Trophoblast cell (in vitro differentiated cells and primary cell): ENCODE measurements at regions not wholly inside any gene's neighbourhood (a gene's known extent, or its start where the extent isn't known, plus 50 kb on each side); places are given as distances from the start of the nearest gene placed in this dataset.
"Not testable (repeated sequence)": the region's sequence is repeated elsewhere in the genome, so short reads cannot be mapped to it uniquely, and the experiment has no call there.

Experiments used
- DNase-seq, 2 donors: peaks; one replicate each; pipeline ENCODE4 v3.0.0-alpha.2; 2016
- H2AFZ ChIP-seq: 2 replicates; pipeline ENCODE4 v1.6.1; 2013; ENCODE audit warnings: low read length, moderate library complexity, mild to moderate bottlenecking; ENCODE audit not compliant: insufficient read depth, poor library complexity
- H2AK5ac ChIP-seq: 2 replicates; pipeline ENCODE4 v1.6.1; 2013; ENCODE audit warnings: mild to moderate bottlenecking, low read length
- H2BK120ac ChIP-seq: 2 replicates; pipeline ENCODE4 v1.6.1; 2013; ENCODE audit warnings: low read length, mild to moderate bottlenecking, moderate library complexity; ENCODE audit not compliant: insufficient read depth, poor library complexity
- H2BK12ac ChIP-seq: 2 replicates; pipeline ENCODE4 v1.6.1; 2013; ENCODE audit warnings: mild to moderate bottlenecking, low read length, moderate library complexity
- H2BK5ac ChIP-seq: 2 replicates; pipeline ENCODE4 v1.6.1; 2013; ENCODE audit warnings: low read length, low read depth, moderate library complexity, mild to moderate bottlenecking; ENCODE audit not compliant: poor library complexity
- H3K14ac ChIP-seq: 2 replicates; pipeline ENCODE4 v1.6.1; 2013; ENCODE audit warnings: mild to moderate bottlenecking, low read length
- H3K18ac ChIP-seq: 2 replicates; pipeline ENCODE4 v1.6.1; 2013; ENCODE audit warnings: mild to moderate bottlenecking, low read length
- H3K23ac ChIP-seq: 2 replicates; pipeline ENCODE4 v1.6.1; 2013; ENCODE audit warnings: low read length
- H3K27ac ChIP-seq: 2 replicates; pipeline ENCODE4 v1.5.1; 2013; ENCODE audit warnings: low read depth, mild to moderate bottlenecking, inconsistent platforms, low read length, moderate library complexity
- H3K27me3 ChIP-seq: 2 replicates; pipeline ENCODE4 v1.6.1; 2013; ENCODE audit warnings: inconsistent platforms, mild to moderate bottlenecking, low read length, moderate library complexity; ENCODE audit not compliant: insufficient read depth
- H3K36me3 ChIP-seq, 2 experiments: 1 replicate in 1 of 2; 2 replicates in 1 of 2; pipeline ENCODE4 v1.6.1; 2013; ENCODE audit warnings: low read length in 2 of 2, mild to moderate bottlenecking in 2 of 2, moderate library complexity in 1 of 2; ENCODE audit not compliant: insufficient read depth in 2 of 2, control insufficient read depth in 1 of 2
- H3K4ac ChIP-seq: 2 replicates; pipeline ENCODE4 v1.6.1; 2013; ENCODE audit warnings: low read depth, mild to moderate bottlenecking, low read length, moderate library complexity
- H3K4me1 ChIP-seq, 2 experiments: 1 replicate in 1 of 2; 2 replicates in 1 of 2; pipeline ENCODE4 v1.6.1; 2013; ENCODE audit warnings: low read length in 2 of 2, mild to moderate bottlenecking in 2 of 2, moderate library complexity in 1 of 2; ENCODE audit not compliant: insufficient read depth in 2 of 2, control insufficient read depth in 1 of 2
- H3K4me2 ChIP-seq: 2 replicates; pipeline ENCODE4 v1.6.1; 2013; ENCODE audit warnings: inconsistent platforms, mild to moderate bottlenecking, low read length, moderate library complexity
- H3K4me3 ChIP-seq: 2 replicates; pipeline ENCODE4 v1.5.1; 2013; ENCODE audit warnings: mild to moderate bottlenecking, low read depth, low read length, inconsistent platforms
- H3K79me1 ChIP-seq: one replicate; pipeline ENCODE4 v1.6.1; 2013; ENCODE audit warnings: low read length
- H3K79me2 ChIP-seq: 2 replicates; pipeline ENCODE4 v1.6.1; 2013; ENCODE audit warnings: low read length, mild to moderate bottlenecking; ENCODE audit not compliant: control insufficient read depth, insufficient read depth, poor library complexity
- H3K9ac ChIP-seq: 2 replicates; pipeline ENCODE4 v1.6.1; 2013; ENCODE audit warnings: mild to moderate bottlenecking, low read length
- H3K9me3 ChIP-seq: 2 replicates; pipeline ENCODE4 v1.6.1; 2013; ENCODE audit warnings: low read depth, mild to moderate bottlenecking, control low read depth, inconsistent platforms, low read length; ENCODE audit not compliant: insufficient read depth
- H4K12ac ChIP-seq: 2 replicates; pipeline ENCODE4 v1.6.1; 2013; ENCODE audit warnings: low read depth, mild to moderate bottlenecking, low read length, moderate library complexity
- H4K8ac ChIP-seq: 2 replicates; pipeline ENCODE4 v1.6.1; 2013; ENCODE audit warnings: low read depth, mild to moderate bottlenecking, low read length, moderate library complexity
- H4K91ac ChIP-seq: one replicate; pipeline ENCODE4 v1.6.1; 2013; ENCODE audit warnings: low read depth, mild to moderate bottlenecking, low read length, moderate library complexity
- WGBS: extraction: QIAGEN DNeasy Blood & Tissue Kit; methylation state at CpG from one replicate; pipeline ENCODE4 v1.1.7; 2013; ENCODE audit warnings: missing lambda C conversion rate; ENCODE audit not compliant: insufficient read length, insufficient coverage; ENCODE audit errors: extremely low coverage; 5-methylcytosine and 5-hydroxymethylcytosine counted together

DNA sequence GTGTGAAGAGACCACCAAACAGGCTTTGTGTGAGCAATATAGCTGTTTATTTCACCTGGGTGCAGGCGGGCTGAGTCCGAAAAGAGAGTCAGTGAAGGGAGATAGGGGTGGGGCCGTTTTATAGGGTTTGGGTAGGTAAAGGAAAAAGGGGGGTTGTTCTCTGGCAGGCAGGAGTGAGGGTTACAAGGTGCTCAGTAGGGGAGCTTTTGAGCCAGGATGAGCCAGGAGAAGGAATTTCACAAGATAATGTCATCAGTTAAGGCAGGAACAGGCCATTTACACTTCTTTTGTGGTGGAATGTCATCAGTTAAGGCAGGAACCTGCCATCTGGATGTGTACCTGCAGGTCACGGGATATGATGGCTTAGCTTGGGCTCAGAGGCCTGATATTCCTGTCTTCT, 768.4 kb upstream of the KIRREL3 start:
- H3K79me1 ChIP-seq, H3K14ac ChIP-seq, H3K36me3 ChIP-seq, H2BK5ac ChIP-seq, H3K4me3 ChIP-seq, H3K27ac ChIP-seq, H4K8ac ChIP-seq, H3K4me1 ChIP-seq, H2BK120ac ChIP-seq, H3K4ac ChIP-seq, H4K12ac ChIP-seq, H2BK12ac ChIP-seq, H3K4me2 ChIP-seq, H2AFZ ChIP-seq, H3K79me2 ChIP-seq, H3K9me3 ChIP-seq, H4K91ac ChIP-seq, DNase-seq, H3K23ac ChIP-seq, H2AK5ac ChIP-seq, H3K9ac ChIP-seq, H3K18ac ChIP-seq, H3K27me3 ChIP-seq: not testable (repeated sequence)
- no CpG with 5 or more reads among the region's 4 CpGs for WGBS

DNA sequence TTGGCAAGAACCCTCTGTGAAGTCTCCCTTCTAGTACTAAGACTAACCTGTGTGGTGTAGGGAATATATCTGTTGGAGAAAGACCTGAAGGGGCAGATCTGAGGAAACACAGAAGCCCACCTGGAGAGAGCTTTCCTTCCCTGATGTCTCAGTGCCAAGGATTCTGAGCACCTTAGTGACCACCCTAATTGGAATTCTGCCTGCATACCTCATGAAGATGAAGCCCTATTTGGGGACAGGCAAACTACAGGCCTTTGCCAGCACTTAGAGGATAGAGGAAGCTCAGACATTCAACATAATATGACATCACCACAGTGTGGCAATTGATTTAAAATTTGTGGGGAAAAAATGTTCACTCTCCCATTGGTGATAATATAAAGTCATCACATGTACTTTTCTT, 766.2 kb upstream of the KIRREL3 start:
- Histone ChIP-seq H3K27me3 (no peaks in the 10 kb centered on the region), H4K91ac (no peak overlapping the region), H2BK120ac (no peak overlapping the region), H3K9ac (no peak overlapping the region), H3K18ac (no peak overlapping the region), H3K23ac (no peak overlapping the region), H3K79me1 (no peaks in the 10 kb centered on the region), H4K12ac (no peak overlapping the region), H2BK12ac (no peak overlapping the region), H3K79me2 (no peaks in the 10 kb centered on the region), H3K36me3 (no peaks in the 10 kb centered on the region), H2AFZ (no peak overlapping the region), H3K4me1 (no peaks in the 10 kb centered on the region), H3K4me3 (no peak overlapping the region), H3K27ac (no peak overlapping the region), H3K4me2 (no peak overlapping the region), H2BK5ac (no peak overlapping the region), H3K14ac (no peak overlapping the region), H4K8ac (no peak overlapping the region), H2AK5ac (no peak overlapping the region), H3K4ac (no peak overlapping the region), H3K9me3 (no peaks in the 10 kb centered on the region)
- DNase-seq = no peak

DNA sequence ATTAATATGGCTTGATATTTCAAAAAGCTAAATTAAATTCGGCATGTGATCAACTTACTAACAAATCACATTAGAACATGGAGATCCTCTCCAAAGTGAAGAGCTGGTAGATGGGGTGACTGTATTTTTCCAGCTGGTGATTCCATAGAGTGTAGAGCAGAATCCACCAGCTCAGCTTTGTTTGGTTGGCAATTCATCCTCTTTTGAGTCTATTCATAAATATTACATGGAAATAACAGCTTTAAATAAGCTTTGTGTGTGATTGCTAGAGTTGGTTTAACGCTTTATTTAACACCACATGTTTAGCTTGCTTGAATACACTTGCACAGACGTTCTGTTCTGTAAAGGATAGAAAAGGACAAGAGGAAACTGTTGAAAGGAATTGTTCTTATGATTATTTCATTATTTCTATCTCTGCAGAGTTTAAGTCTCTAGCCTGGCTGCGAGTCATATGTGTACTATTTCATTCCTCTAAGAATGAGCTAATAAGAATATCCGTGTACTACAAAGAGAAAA, 738.3 kb upstream of the KIRREL3 start:
- no peak overlapping the region for H4K91ac ChIP-seq
- no peak overlapping the region for H3K4ac ChIP-seq
- no peak overlapping the region for H3K9ac ChIP-seq
- no peak overlapping the region for H2AK5ac ChIP-seq
- no peak overlapping the region for H3K27ac ChIP-seq
- H3K9me3 ChIP-seq = no peaks in the 10 kb centered on the region
- no peaks in the 10 kb centered on the region for H3K27me3 ChIP-seq
- no peak overlapping the region for H3K14ac ChIP-seq
- H3K4me3 ChIP-seq = no peak overlapping the region
- no peak overlapping the region for H2AFZ ChIP-seq
- no peaks in the 10 kb centered on the region for H3K36me3 ChIP-seq
- H3K79me2 ChIP-seq = no peaks in the 10 kb centered on the region
- no peak overlapping the region for H3K18ac ChIP-seq
- no peak overlapping the region for H3K23ac ChIP-seq
- H3K4me2 ChIP-seq = no peak overlapping the region
- H3K79me1 ChIP-seq = no peaks in the 10 kb centered on the region
- no peaks in the 10 kb centered on the region for H3K4me1 ChIP-seq
- H4K8ac ChIP-seq = no peak overlapping the region
- DNase-seq = no peak
- H2BK5ac ChIP-seq = no peak overlapping the region
- H2BK12ac ChIP-seq = no peak overlapping the region
- no peak overlapping the region for H4K12ac ChIP-seq
- no peak overlapping the region for H2BK120ac ChIP-seq
- no CpG with 5 or more reads among the region's 5 CpGs for WGBS

DNA sequence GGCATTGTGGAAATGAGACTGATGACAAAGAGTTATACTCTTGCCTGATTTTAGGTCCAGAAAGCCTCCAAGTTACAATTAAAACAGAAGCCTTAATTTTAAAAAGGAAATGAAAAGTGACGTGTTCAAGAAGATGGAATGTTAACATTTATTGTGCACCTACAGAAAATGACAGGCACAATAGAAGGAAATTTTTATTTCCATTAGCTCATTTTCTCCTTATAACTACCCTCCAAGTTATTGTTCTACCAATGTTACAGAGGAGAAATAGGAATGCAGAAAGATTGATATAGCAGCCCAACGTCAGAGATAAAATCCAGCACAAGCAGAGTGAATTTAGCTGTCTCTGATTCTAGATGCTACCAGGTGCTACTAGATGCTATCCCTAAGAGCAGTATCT, 736.9 kb upstream of the KIRREL3 start:
- no peaks in the 10 kb centered on the region for H3K79me1 ChIP-seq
- H4K12ac ChIP-seq = no peak overlapping the region
- H4K8ac ChIP-seq = no peak overlapping the region
- H3K36me3 ChIP-seq = no peaks in the 10 kb centered on the region
- WGBS = no CpG with 5 or more reads among the region's 2 CpGs
- DNase-seq = no peak
- no peak overlapping the region for H3K23ac ChIP-seq
- H3K27ac ChIP-seq = no peak overlapping the region
- H3K9ac ChIP-seq = no peak overlapping the region
- H3K9me3 ChIP-seq = no peaks in the 10 kb centered on the region
- no peak overlapping the region for H3K4me2 ChIP-seq
- H2BK120ac ChIP-seq = no peak overlapping the region
- no peak overlapping the region for H2BK5ac ChIP-seq
- H2AFZ ChIP-seq = no peak overlapping the region
- no peak overlapping the region for H3K4ac ChIP-seq
- no peaks in the 10 kb centered on the region for H3K27me3 ChIP-seq
- H3K79me2 ChIP-seq = no peaks in the 10 kb centered on the region
- no peaks in the 10 kb centered on the region for H3K4me1 ChIP-seq
- no peak overlapping the region for H3K14ac ChIP-seq
- H2AK5ac ChIP-seq = no peak overlapping the region
- no peak overlapping the region for H3K4me3 ChIP-seq
- H4K91ac ChIP-seq = no peak overlapping the region
- H2BK12ac ChIP-seq = no peak overlapping the region
- no peak overlapping the region for H3K18ac ChIP-seq
